Transverse colon (tissue), 4 donors: ENCODE measurements at regions not wholly inside any gene's neighbourhood (a gene's known extent, or its start where the extent isn't known, plus 50 kb on each side); places are given as distances from the start of the nearest gene placed in this dataset.

Experiments
- DNase-seq: peaks from one replicate; pipeline ENCODE4 v3.0.0-alpha.2; 2019
- H3K27ac ChIP-seq, 4 donors: fragments of 200-600 bp; sonication (generic); 2 replicates each; pipeline ENCODE4 v1.5.1; 2016 to 2018; ENCODE audit warnings: inconsistent platforms in 4 of 4
- H3K27me3 ChIP-seq: fragments of 200-600 bp; sonication (generic); 2 replicates; pipeline ENCODE4 v1.5.1; 2017; ENCODE audit warnings: inconsistent platforms
- H3K36me3 ChIP-seq, 4 donors: fragments of 200-600 bp; sonication (generic); 2 replicates each; pipeline ENCODE4 v1.5.1; 2017 to 2019; ENCODE audit warnings: inconsistent platforms in 4 of 4
- H3K4me1 ChIP-seq, 4 donors: fragments of 200-600 bp; sonication (generic); 2 replicates each; pipeline ENCODE4 v1.5.1; 2017 to 2020; ENCODE audit warnings: inconsistent platforms in 4 of 4
- H3K4me3 ChIP-seq, 4 donors: fragments of 200-600 bp; sonication (generic); 1 replicate in 1 of 4; 2 replicates in 3 of 4; pipeline versions ENCODE4 v1.5.1 to v1.6.1; 2017 to 2019; ENCODE audit warnings: inconsistent platforms in 4 of 4
- H3K9me3 ChIP-seq, 2 donors: fragments of 200-600 bp; sonication (generic); 2 replicates each; pipeline ENCODE4 v1.5.1; 2017 to 2019; ENCODE audit warnings: inconsistent platforms in 2 of 2
- EP300 ChIP-seq: sonication (generic); formaldehyde crosslinking; IDR thresholded peaks from one replicate; pipeline ENCODE4 v1.6.1; 2017; ENCODE audit warnings: antibody characterized with exemption, low read depth
- POLR2A ChIP-seq: fragments of 450-650 bp; IDR thresholded peaks from one replicate; pipeline ENCODE4 v1.6.1; 2016; ENCODE audit warnings: antibody characterized with exemption, mild to moderate bottlenecking, moderate library complexity
- POLR2AphosphoS5 ChIP-seq, 3 donors: sonication (generic); formaldehyde crosslinking; IDR thresholded peaks; one replicate each; pipeline ENCODE4 v1.6.1; 2016; ENCODE audit warnings: antibody characterized with exemption in 3 of 3
- WGBS, 2 donors: methylation state at CpG; one replicate each; pipeline ENCODE4 v1.1.5; 2018; ENCODE audit warnings: low coverage in 1 of 2; 5-methylcytosine and 5-hydroxymethylcytosine counted together
- in situ Hi-C, 4 donors: fragments of 200-750 bp; cut with MboI; loops; one replicate each; pipeline versions ENCODE4 v1.15.0 to v1.15.1; 2017; ENCODE audit warnings: low sequenced_read_pairs in 3 of 4, low pct_ligation_motif_present in 1 of 4, low pct_unique_long_range_greater_than_20kb in 1 of 4
- intact Hi-C: fragments of 100-400 bp; cut with DNase I; formaldehyde crosslinking; loops from one replicate; pipeline ENCODE4 v1.15.1; 2023; ENCODE audit warnings: low total_unique reads
- TF ChIP-seq, protein P1 (sequence below), 5 experiments: fragments of 200-600 bp in 3 of 5; fragments of 450-650 bp in 2 of 5; sonication (generic) in 3 of 5; IDR thresholded peaks; 1 replicate in 2 of 5; 2 replicates in 3 of 5; pipeline ENCODE4 v1.5.1; 2016 to 2017; ENCODE audit warnings: antibody characterized with exemption in 5 of 5, inconsistent platforms in 3 of 5, mild to moderate bottlenecking in 2 of 5, moderate library complexity in 1 of 5

DNA sequence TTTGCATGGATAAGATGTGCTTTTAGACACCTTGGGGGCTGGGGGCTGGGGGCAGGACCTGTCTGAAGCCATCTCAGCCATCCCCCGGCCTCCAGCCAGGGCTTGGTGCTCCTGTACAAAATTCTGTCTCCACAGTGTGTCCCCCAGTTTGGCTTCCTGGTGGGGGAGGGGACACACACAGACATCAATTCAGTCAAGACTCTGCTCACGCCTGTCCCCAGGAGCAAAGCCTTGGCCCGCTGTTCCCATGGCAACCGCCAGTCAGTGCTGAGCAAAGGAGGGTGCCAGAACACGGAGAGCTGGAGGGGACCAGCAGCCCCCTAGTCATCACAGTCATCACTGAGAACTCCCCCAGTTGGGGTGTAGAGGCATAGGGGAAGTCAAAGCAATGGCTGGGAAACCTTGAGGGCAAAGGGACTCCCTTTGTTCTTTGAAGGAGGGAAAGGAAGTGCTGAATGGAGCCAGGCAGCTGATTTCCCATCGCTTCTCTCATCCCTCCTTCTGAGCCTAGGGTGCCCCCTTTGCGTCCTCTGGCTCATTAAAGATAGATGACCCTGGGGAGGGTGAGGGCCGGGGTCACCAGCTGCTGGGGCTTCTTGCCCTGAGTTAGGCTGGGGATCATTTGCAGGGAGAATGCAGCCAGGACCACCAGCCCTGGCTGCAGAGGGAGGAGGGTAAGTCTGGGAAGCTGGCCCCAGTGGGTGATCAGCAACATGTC, 134.9 kb upstream of the IPO9 start:
- Histone ChIP-seq H3K27ac (no peak overlapping the region), H3K9me3 (no peaks in the 10 kb centered on the region), H3K36me3 (no peaks in the 10 kb centered on the region), H3K27me3 (no peaks in the 10 kb centered on the region), H3K4me3 (no peak overlapping the region), H3K4me1 (peaks cover 7 to 43% (median 30%) of the 10 kb centered on the region in 4 donors)
- in situ Hi-C loops (loop anchor here in 1 of 4 donors (10.0 kb wide), 1 partner anchor 129 kb away; no protein-coding TSS in a partner anchor), intact Hi-C loops (no loop called here)
- DNase-seq: no peak
- TF ChIP-seq POLR2A (no peak), POLR2AphosphoS5 (IDR thresholded peaks at IDR 0.05) (no peak), EP300 (no peak)
- TF ChIP-seq, protein P1, sequence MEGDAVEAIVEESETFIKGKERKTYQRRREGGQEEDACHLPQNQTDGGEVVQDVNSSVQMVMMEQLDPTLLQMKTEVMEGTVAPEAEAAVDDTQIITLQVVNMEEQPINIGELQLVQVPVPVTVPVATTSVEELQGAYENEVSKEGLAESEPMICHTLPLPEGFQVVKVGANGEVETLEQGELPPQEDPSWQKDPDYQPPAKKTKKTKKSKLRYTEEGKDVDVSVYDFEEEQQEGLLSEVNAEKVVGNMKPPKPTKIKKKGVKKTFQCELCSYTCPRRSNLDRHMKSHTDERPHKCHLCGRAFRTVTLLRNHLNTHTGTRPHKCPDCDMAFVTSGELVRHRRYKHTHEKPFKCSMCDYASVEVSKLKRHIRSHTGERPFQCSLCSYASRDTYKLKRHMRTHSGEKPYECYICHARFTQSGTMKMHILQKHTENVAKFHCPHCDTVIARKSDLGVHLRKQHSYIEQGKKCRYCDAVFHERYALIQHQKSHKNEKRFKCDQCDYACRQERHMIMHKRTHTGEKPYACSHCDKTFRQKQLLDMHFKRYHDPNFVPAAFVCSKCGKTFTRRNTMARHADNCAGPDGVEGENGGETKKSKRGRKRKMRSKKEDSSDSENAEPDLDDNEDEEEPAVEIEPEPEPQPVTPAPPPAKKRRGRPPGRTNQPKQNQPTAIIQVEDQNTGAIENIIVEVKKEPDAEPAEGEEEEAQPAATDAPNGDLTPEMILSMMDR (IDR thresholded peaks at IDR 0.05): no peak
- WGBS, 2 donors: 87% methylated on average over 8 of the region's 8 CpGs; no CpG with 5 or more reads in 1 of the 2 donors

DNA sequence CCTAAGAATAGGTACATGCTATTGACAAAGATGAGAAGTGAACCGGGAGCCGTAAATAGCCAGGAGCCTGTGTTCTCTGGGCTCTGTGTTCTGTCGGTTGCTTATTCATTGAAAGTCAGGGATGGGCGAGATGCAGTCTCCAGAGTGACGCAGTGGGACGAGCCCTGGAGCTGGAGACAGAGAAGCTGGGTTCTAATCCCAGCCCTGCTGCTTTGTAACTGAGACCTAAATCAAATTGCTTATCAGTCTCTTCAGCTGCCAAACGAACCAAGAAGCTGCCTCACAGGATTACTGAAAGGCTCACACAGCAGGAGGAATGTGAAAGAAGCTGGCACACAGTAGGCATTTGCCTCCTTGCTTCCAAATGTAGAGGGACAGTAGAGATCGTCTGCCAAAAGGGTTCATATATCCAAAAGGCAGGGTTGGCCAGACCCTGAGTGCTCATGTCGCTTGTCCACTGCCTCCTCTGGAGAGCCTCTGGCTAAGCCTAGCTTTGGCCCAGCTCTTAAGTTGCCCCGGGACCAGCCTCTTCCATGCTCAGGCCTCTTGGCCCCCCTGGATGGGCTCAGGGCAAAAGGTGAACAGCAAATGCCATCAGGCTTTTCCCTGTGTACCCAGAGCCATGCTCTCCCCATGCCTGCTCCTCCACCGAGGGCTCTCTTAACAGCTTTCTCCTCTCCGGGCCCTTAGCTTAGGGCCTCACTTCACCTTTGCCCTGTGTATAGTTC, 134.2 kb upstream of the IPO9 start:
- TF ChIP-seq POLR2AphosphoS5 (IDR thresholded peaks at IDR 0.05) (no peak), EP300 (no peak)
- TF ChIP-seq, protein P1 (IDR thresholded peaks at IDR 0.05): no peak
- intact Hi-C loops: no loop called here
- Histone ChIP-seq H3K27me3 (no peaks in the 10 kb centered on the region), H3K27ac (peak overlapping the region in 1 of 4 donors; percentile 62), H3K9me3 (no peaks in the 10 kb centered on the region), H3K4me1 (peaks cover 7 to 43% (median 30%) of the 10 kb centered on the region in 4 donors), H3K36me3 (no peaks in the 10 kb centered on the region), H3K4me3 (no peak overlapping the region)
- no peak for DNase-seq
- in situ Hi-C loops: loop anchor here in 1 of 4 donors (10.0 kb wide), 1 partner anchor 130 kb away; no protein-coding TSS in a partner anchor
- WGBS, 2 donors: 80 to 82% methylated on average over 3 to 12 of the region's 12 CpGs

DNA sequence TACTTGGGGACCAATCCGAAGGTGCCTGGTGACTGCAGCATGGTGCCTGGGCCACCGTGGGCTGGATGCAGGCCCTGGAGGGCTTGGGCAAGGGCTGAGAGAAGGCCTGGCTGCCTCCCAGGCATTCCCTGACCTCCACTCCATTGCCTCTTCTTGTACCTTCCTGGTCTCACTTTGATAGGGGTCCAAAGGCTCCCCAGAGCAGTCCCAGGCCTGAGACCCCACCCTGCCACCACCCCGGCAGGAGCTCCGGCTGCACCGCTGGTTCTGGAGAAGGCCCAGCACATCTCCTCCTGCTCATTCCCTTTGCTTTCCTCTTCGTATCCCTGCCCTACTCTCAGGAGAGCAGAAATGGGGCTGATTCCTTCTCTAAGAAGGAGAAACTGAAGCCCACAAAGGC, 133.3 kb upstream of the IPO9 start:
- no peaks in the 10 kb centered on the region for H3K36me3 ChIP-seq
- no peak overlapping the region for H3K4me3 ChIP-seq
- peaks cover 7 to 43% (median 30%) of the 10 kb centered on the region in 4 donors for H3K4me1 ChIP-seq
- DNase-seq: no peak
- in situ Hi-C loops: loop anchor here in 1 of 4 donors (10.0 kb wide), 1 partner anchor 131 kb away; no protein-coding TSS in a partner anchor
- intact Hi-C loops: no loop called here
- H3K27ac ChIP-seq: peak overlapping the region; percentile 1 to 62 (median 58)
- WGBS, 2 donors: 93% methylated on average over 6 of the region's 6 CpGs; no CpG with 5 or more reads in 1 of the 2 donors
- H3K9me3 ChIP-seq: no peaks in the 10 kb centered on the region
- TF ChIP-seq, protein P1 (IDR thresholded peaks at IDR 0.05): no peak
- no peak for TF ChIP-seq POLR2AphosphoS5 (IDR thresholded peaks at IDR 0.05)
- no peaks in the 10 kb centered on the region for H3K27me3 ChIP-seq

DNA sequence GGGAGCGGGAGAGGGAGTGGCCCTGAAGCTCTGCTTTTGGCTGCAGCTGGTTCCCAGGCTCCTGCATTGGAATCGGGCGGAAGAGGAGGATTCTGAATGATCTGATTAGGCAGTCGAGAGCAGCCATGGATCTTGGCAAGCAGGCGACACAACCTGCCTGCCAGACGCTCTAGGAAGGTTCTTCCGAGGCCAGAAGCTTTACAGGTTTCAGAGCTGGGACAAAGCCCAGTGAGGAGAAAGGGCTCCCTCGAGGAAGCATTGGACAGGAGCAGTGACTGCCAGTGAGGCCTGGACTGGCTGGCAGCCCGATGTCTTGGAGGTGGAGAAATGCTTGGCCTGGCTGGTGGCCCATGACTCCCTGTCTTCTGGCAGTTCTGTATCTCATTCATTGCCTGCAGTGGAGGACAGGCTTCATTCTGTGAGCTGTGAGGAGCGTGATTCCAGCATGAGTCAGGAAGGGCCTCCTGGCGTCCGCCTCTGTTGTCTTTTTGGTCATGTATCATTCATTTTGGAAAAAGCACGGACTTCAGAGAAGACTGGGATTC, 132.7 kb upstream of the IPO9 start:
- peak; percentile 55 for DNase-seq
- peak in 1 of 3 donors; percentile 43 for TF ChIP-seq POLR2AphosphoS5 (IDR thresholded peaks at IDR 0.05)
- no peak for TF ChIP-seq POLR2A
- in situ Hi-C loops: loop anchor here in 1 of 4 donors (10.0 kb wide), 1 partner anchor 131 kb away; no protein-coding TSS in a partner anchor
- H3K9me3 ChIP-seq: no peaks in the 10 kb centered on the region
- 64 to 66% methylated on average over 4 to 13 of the region's 13 CpGs for WGBS, 2 donors
- intact Hi-C loops: no loop called here
- peak overlapping the region; percentile 9 to 62 (median 58) for H3K27ac ChIP-seq
- no peak overlapping the region for H3K4me3 ChIP-seq
- no peaks in the 10 kb centered on the region for H3K27me3 ChIP-seq
- peaks cover 7 to 43% (median 30%) of the 10 kb centered on the region in 4 donors for H3K4me1 ChIP-seq
- no peaks in the 10 kb centered on the region for H3K36me3 ChIP-seq
